ENCODE measurements at regions not wholly inside any gene's neighbourhood (a gene's known extent, or its start where the extent isn't known, plus 50 kb on each side); places are given as distances from the start of the nearest gene placed in this dataset.
A peak's percentile ranks its signal among the peaks of the same experiment; 100 is the strongest.

GRCh38 chr3:106013971-106014370 lies 145.2 kb upstream of the CBLB start:
- no peak for DNase-seq (ENCODE audit: low read depth, low spot score)
- H3K4me3 ChIP-seq (ENCODE audit: low read length), result no peak overlapping the region

GRCh38 chr3:106014518-106014917 lies 145.7 kb upstream of the CBLB start:
- H3K4me3 ChIP-seq (ENCODE audit: low read length), result no peak overlapping the region

GRCh38 chr3:106014971-106015370 lies 146.2 kb upstream of the CBLB start:
- H3K4me3 ChIP-seq (ENCODE audit: low read length), result no peak overlapping the region
- no peak for DNase-seq (ENCODE audit: low read depth, low spot score)

More at GRCh38 chr3:106014518-106014917, 145.7 kb upstream of the CBLB start:
- no peak for DNase-seq (ENCODE audit: low read depth, low spot score)

- H3K4me3 ChIP-seq (ENCODE audit: low read length), result no peak overlapping the region
- DNase-seq (ENCODE audit: low read depth, low spot score), result no peak
Observed at GRCh38 chr3:106018102-106018501, 149.3 kb upstream of the CBLB start.

- DNase-seq (ENCODE audit: low read depth, low spot score), result no peak
- no peak overlapping the region for H3K4me3 ChIP-seq (ENCODE audit: low read length)
Observed at GRCh38 chr3:106018929-106019550, 150.2 kb upstream of the CBLB start.

- no peak for DNase-seq (ENCODE audit: low read depth, low spot score)
- H3K4me3 ChIP-seq (ENCODE audit: low read length), result no peak overlapping the region
Observed at GRCh38 chr3:106022913-106023312, 154.1 kb upstream of the CBLB start.

- no peak for DNase-seq (ENCODE audit: low read depth, low spot score)
- no peak overlapping the region for H3K4me3 ChIP-seq (ENCODE audit: low read length)
Observed at GRCh38 chr3:106025151-106025722, 156.4 kb upstream of the CBLB start.

- no peak overlapping the region for H3K4me3 ChIP-seq (ENCODE audit: low read length)
- DNase-seq (ENCODE audit: low read depth, low spot score), result no peak
Observed at GRCh38 chr3:106029954-106030626, 161.3 kb upstream of the CBLB start.

- H3K4me3 ChIP-seq (ENCODE audit: low read length), result no peak overlapping the region
- no peak for DNase-seq (ENCODE audit: low read depth, low spot score)
Observed at GRCh38 chr3:106030627-106030963, 161.8 kb upstream of the CBLB start.

GRCh38 chr3:106032479-106032878 lies 163.7 kb upstream of the CBLB start:
- no peak overlapping the region for H3K4me3 ChIP-seq (ENCODE audit: low read length)
- DNase-seq (ENCODE audit: low read depth, low spot score), result no peak

- no peak for DNase-seq (ENCODE audit: low read depth, low spot score)
- no peak overlapping the region for H3K4me3 ChIP-seq (ENCODE audit: low read length)
Observed at GRCh38 chr3:106033654-106034053, 164.8 kb upstream of the CBLB start.

- no peak overlapping the region for H3K4me3 ChIP-seq (ENCODE audit: low read length)
- DNase-seq (ENCODE audit: low read depth, low spot score), result no peak
Observed at GRCh38 chr3:106034313-106034712, 165.5 kb upstream of the CBLB start.

GRCh38 chr3:106035619-106036018 lies 166.8 kb upstream of the CBLB start:
- H3K4me3 ChIP-seq (ENCODE audit: low read length), result no peak overlapping the region
- no peak for DNase-seq (ENCODE audit: low read depth, low spot score)

- H3K4me3 ChIP-seq (ENCODE audit: low read length), result no peak overlapping the region
- DNase-seq (ENCODE audit: low read depth, low spot score), result no peak
Observed at GRCh38 chr3:106036696-106037095, 167.9 kb upstream of the CBLB start.

GRCh38 chr3:106047221-106047620 lies 178.4 kb upstream of the CBLB start:
- no peak for DNase-seq (ENCODE audit: low read depth, low spot score)
- no peak overlapping the region for H3K4me3 ChIP-seq (ENCODE audit: low read length)

- no peak overlapping the region for H3K4me3 ChIP-seq (ENCODE audit: low read length)
- DNase-seq (ENCODE audit: low read depth, low spot score), result no peak
Observed at GRCh38 chr3:106048946-106049481, 180.2 kb upstream of the CBLB start.

- DNase-seq (ENCODE audit: low read depth, low spot score), result no peak
- no peak overlapping the region for H3K4me3 ChIP-seq (ENCODE audit: low read length)
Observed at GRCh38 chr3:106049821-106050220, 181.0 kb upstream of the CBLB start.

- no peak for DNase-seq (ENCODE audit: low read depth, low spot score)
- no peak overlapping the region for H3K4me3 ChIP-seq (ENCODE audit: low read length)
Observed at GRCh38 chr3:106056931-106057330, 188.1 kb upstream of the CBLB start.

GRCh38 chr3:106058475-106058874 lies 189.7 kb upstream of the CBLB start:
- DNase-seq (ENCODE audit: low read depth, low spot score), result no peak

GRCh38 chr3:106059953-106060517 lies 191.2 kb upstream of the CBLB start:
- DNase-seq (ENCODE audit: low read depth, low spot score), result peak; percentile 6
- no peak overlapping the region for H3K4me3 ChIP-seq (ENCODE audit: low read length)

More at GRCh38 chr3:106058475-106058874, 189.7 kb upstream of the CBLB start:
- no peak overlapping the region for H3K4me3 ChIP-seq (ENCODE audit: low read length)
